Fibroblast of the conjunctiva (primary cell): ENCODE measurements at regions not wholly inside any gene's neighbourhood (a gene's known extent, or its start where the extent isn't known, plus 50 kb on each side); places are given as distances from the start of the nearest gene placed in this dataset.
A peak's percentile ranks its signal among the peaks of the same experiment; 100 is the strongest.
"Not testable (repeated sequence)": the region's sequence is repeated elsewhere in the genome, so short reads cannot be mapped to it uniquely, and the experiment has no call there.

Experiments
- DNase-seq: peaks from one replicate; pipeline ENCODE4 v3.0.0-alpha.2; 2010; ENCODE audit warnings: low read depth

DNA sequence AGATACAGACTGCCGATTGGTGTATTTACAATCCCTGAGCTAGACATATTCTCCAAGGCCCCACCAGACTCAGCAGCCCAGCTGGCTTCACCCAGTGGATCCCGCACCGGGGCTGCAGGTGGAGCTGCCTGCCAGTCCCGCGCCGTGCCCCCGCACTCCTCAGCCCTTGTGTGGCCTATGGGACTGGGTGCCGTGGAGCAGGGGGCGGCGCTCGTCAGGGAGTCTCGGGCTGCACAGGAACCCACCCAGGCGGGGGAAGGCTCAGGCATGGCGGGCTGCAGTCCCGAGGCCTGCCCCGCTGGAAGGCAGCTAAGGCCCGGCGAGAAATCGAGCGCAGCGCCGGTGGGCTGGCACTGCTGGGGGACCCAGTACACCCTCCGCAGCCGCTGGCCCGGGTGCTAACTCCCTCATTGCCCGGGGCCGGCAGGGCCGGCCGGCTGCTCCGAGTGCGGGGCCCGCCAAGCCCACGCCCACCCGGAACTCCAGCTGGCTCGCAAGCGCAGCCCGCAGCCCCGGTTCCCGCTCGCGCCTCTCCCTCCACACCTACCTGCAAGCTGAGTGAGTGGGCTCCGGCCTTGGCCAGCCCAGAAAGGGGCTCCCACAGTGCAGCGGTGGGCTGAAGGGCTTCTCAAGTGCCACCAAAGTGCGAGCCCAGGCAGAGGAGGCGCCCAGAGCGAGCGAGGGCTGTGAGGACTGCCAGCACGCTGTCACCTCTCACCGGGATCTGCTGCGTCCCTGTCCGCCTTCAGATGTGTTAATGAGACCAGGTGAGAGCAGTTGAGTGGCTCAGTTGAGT, 137.8 kb upstream of the LCORL start:
- DNase-seq: not testable (repeated sequence)

DNA sequence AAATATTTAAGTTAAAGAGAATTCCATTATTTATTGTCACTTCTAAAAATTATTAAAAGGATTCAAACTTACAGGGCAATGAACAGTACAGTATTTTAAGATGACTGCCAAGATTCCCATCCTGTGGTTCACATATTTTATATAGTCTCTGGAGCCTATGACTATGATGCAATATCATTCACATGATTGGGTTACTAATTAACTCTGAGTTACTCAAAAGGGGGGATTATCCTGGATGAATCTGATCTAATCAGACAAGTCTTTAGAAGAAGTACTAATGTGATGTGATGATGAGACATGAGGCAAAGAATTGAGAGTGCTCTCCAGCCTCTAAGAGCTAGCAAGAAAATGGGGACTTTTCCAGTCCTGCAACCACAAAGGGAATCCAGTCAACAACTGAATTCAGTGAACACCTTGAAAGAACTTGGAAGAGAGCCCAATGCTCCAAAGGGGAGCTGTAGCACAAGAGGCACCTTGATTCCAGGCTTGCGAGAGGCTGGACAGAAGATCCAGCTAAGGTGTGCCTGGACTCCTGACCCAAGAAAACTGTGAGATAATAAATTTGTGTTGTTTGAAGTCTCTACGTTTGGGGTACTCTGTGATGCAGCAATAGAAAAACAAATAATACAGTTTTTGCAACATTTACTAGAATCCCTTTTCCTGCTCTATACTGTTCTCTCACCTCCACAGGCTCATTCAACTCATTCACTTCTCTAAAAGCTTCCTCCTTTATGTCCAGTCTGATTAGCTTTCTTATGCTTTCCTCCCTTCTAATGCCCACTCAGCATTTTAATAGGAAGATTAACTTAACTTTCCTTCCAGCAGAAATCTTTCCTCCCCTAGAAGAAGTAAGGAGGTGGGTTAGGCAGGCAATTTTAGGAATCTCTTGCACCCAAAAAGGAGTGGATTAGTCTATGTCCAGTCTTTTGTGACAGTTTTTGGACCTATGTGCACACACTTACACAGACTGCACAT, 133.8 kb upstream of the LCORL start:
- DNase-seq: no peak

DNA sequence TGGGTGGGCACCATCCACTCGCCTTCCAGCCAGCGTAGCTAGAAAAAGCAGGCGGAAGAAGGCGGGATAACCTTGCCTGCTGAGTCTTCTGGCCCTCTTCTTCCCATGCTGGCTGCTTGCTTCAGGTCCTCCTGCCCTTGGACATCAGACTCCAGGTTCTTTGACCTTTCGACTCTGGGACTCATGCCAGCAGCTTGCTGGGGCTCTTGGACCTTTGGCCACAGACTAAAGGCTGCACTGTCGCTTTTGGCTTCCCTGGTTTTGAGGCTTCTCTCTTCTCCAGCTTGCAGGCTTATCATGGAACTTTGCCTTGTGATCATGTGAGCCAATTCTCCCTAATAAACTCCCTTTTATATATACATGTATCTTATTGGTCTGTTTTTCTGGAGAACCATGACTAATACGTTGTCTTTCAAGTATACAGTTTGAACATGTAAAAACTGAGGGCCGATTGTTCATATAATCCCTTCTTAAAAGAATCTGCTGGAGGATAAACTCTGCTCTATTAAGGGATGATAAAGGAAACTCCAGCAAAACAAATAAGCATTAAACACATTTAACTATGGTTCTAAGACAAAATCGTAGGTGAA, 116.6 kb upstream of the LCORL start:
- DNase-seq: no peak

DNA sequence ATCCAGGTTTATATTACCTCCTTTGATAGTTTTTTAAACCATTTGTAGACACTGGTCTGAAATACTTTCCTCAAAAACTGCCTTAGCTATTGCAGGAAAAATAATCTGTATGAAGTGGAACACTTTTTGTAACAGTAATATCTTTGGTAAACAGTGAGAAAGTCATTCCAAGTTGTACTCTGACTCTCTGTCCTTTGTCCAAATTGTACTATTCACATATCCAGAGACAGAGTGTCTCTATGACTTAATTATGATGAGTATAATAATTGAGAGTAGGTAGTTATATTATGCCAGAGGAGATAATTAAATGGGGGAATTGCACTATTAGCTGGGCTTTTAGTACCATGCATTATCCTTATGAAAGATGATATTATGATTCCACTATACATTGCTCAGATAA, 112.6 kb upstream of the LCORL start:
- no peak for DNase-seq

DNA sequence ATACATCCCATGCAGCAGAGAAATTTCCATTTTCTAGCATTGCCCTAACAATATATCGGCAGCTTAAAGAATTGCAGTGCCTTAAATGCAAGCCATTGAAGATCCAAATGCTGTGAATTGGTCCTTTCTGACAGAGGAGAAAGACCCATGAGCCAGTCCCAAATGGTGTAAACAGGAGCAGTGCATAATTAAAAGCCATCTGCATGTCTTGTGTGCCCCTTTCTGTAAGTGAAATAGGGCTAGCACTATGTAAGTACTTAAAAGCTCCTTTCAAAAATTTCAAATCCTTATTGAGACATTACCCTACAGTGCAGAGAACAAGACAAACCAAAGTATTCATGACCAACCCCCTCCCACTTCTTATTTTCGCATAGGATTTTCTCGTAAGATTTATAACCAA, 108.7 kb upstream of the LCORL start:
- no peak for DNase-seq

DNA sequence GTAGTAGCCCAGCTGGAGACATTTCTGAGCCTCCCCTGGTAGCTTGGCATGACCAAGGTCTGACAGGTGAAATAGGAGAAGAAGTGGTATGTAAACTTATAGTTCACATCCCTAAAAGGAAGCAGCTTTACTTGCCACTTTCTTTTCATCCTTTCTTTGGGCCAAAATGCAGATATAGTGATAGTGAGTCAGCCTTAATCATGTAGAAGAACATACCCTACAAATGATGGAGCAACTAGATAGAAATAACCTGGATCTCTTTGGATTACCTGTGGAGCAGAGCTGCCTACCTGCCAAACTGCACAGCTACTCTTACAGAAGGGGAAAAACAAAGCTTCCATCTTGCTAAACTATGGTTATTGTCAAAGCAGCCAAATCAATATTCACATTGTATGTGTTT, 106.7 kb upstream of the LCORL start:
- no peak for DNase-seq

DNA sequence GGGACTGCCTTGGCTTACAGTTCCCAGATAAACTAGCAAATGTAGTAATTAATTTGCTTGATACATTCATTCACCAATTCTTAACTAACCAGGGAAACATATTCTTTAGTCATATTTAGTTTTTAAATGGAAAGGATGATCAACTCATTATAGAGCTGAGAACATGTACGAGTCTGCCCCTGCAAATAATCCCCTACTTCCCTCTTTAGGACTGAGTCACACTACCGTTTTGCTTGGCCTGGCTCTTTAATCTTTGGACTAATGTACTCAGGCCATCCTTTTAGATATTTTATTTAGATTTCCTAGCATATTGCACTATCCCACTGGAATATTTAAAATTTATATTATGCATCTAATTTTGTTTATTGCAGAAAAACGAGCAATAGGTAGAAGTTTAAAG, 105.5 kb upstream of the LCORL start:
- DNase-seq: no peak

DNA sequence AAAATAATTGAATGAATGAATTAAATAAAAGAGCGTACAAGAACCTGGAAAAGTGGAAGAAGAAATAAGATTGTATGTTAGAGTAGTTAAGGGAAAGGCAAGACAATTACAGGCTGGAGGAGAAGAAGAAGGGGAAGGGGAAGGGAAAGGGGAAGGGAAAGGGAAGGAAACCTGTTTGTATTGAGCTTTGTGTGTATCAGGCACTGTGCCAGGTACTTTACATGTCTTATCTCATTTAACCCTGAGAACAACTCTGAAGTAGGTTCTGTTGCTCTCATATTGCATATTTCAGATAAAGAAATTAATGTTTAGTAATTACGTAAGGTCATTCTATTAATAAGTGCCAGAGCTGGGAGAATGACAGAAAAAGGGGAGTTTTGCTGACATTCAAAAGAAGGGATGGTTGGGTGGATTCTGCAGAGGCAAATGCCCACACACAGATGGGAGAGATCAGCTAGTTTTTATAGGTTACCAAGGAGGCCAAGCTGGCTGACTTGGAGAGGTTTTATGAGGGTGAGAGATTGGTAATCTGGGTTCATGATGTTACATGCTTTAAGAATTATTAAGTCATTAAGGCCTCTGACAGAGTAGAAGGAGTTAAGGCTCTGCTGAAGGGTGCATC, 92.3 kb upstream of the LCORL start:
- no peak for DNase-seq

DNA sequence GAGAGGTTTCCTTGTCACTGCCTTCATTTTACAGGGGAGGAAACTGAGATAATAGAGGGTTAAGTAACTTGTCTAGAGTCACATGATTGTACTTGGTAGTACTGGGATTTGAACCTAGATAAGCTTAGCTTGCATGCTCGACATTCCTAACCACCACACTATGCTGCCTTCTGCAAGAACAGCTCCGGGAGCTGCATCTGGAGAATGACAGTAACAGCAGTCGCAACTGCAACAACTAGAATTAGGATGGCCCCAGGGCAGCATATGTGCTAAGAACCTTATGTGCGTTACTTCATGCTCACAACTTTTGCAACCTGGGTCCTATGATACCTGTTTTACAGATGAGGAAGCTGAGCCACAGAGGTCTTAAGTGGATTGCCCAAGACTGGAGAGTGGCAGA, 89.5 kb upstream of the LCORL start:
- DNase-seq: no peak

DNA sequence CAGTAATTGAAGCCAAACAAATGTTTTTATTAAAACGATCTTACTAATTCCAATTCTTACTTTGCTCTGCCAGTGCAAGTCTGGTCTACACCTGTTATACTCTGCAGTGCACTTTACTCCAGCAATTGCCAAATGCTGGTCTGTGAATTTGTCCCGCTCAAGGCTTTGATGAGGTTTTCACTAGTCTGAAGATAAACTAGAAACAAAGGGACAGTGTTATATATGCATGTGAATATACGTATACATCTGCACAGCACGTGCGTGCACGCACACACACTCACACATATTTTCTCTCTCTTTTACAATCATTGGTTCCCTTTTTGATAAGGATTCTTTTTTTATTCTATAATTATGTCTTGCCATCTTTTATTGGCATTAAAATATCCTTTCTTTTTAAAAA, 88.5 kb upstream of the LCORL start:
- DNase-seq: no peak

DNA sequence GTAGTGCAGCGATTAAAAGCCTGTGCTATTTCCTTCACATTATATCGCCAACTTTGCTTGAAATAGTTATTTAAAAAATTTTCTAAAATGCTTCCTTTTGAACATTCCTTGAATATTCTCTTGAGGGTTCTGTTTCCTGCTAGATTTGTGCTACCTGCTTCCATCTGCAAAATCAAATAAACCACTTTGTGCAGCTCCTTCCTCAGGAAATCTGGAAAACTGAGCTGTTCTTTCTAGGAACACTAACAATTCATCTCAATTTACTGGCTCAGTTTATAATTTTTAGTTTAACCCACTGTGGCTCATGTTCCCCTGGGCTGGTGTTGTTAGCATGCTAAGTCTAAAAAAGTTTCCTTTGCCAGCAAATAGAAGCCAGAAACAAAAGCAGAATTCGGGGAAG, 88.1 kb upstream of the LCORL start:
- DNase-seq: no peak

DNA sequence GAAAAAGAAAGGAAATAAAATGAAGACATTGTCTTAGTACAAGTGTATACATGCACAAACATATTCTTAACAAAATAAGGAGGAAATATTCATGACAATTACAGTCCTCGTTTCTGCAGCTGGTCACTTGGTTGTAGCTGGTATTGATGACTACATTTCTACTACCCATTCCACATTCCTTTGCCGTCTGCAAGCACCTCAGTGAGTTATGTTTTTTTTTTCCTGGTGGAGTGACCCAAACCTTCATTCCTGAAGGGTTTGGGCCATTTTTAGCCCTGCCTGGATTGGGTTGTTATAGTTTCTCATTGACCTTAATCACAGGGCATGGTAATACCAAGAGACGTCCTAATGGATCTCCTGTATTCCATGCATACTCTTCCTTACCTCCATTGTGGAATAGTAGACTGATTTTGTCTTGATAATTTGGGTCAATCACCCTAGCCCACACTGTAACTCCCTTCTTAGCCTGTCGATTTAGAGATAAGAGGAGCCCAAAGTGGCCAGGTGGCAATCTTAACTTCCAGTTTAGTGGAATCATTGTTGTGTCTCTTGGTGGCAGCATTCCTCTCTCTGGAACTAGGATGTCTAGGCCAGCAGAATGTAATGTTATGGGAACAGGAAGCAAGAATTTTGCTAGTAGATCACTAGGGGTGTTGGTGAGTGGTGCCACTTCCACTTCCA, 86.4 kb upstream of the LCORL start:
- not testable (repeated sequence) for DNase-seq

DNA sequence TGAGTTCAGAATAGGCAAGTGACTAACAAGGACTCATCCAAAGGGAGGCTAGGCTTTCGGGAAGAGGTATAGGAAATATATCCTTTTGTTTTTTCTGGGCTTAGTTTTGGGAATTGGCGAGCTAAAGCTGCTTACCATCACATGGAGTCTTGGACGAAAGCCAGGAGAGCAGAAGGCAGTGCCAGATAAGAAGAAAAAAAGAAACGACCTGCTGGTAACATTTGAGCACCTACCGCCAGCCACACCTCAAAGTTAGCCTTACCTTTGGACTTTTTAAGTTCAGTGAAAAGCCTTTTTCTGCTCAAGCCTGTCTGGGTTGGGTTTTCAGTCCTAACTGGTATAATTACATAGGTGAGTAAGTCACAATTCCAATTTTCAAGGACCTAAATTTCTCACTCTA, 85.1 kb upstream of the LCORL start:
- no peak for DNase-seq

DNA sequence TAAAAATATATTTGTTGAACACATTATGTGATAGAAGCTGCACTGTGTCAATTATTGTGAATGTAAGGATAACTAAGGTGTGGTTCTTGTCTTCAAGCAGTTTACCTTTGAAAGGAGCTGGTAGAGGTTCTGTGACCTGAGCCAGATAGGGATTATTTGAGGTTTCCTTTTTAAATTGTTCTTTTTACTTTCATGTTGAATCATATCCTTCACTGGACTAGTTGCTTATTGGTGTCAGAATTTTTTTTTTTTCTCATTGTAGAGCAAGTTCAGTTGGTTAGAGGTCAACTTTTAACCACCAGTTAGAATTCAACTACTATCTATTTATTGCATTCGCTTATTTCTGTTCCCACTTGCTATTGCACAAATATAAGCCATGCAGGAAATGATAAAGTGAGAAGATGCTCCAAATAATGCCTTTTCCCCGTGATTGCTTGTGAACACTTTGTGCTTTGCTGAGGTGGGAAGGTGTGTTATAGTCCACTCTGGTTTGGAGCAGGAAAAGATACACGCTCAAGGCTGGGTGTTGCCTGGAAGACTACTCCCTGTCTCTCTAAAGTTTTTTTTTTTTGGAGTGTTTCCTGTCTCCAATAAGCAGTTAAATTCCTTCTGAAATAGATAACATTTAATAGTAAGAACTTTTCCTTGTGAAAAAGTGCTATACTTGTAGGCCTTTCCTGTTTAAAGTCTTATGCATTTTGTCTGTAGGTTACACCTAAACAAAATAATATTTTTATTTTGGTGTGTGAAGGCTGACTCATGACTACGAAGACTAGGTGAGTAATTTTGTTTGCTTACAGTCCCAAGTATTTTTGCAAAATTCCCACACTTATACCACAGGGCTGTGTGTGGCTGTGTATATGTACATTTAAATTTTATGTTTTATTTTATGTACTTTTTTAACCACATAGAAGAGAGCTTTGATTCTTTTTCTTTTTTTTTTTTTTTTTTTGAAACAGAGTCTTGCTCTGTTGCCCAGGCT, 83.8 kb upstream of the LCORL start:
- no peak for DNase-seq

DNA sequence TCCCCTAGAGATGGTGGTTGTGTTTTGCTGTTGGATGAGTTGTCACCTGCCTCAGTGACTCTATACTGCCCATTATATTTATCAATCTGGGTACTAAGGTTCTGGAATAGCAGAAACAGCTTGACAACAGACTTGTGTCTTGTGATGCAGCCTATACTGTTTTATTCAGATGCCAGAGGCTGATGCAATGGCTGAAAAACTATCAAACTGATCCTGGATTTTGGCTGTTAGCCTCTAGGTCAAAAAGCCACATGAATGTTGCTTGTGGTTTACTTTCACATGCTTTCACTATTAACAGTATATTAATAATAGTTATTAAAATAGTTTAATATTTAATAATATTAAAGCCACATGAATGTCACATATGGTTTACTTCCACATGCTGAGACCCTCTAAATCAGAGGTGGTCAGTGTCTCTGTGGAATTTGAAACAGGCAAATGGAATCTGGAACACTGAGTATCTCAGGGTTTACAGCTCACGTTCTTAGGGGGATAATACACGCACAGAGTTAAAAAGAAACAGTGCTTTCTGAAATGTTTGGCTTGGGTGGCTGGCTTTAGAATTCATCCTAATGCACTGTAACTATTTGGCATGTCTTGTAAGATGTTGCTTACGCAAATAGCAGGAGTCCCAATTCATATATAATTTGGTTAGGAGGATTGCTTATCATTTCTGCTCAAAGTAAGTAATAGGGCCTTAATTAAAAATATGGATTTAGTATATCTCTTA, 82.5 kb upstream of the LCORL start:
- peak; percentile 70 for DNase-seq

DNA sequence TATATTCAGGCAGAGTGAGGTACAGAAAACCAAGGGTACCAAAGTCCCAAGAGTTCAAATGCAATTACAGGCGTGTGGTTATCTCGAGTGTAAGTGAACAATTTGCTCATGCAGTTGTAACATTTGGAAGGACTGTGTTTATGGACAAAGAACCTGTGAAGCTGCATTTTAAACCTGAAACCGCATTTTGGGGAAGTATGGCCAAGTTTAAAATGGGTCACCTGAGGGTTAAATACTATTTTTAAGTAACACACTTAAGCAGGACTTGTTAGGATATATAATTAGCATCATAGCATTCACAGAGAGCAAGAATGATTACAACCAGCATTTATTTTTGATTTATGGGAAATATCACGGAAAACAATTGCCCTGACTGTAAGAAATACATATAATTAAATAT, 79.1 kb upstream of the LCORL start:
- no peak for DNase-seq

DNA sequence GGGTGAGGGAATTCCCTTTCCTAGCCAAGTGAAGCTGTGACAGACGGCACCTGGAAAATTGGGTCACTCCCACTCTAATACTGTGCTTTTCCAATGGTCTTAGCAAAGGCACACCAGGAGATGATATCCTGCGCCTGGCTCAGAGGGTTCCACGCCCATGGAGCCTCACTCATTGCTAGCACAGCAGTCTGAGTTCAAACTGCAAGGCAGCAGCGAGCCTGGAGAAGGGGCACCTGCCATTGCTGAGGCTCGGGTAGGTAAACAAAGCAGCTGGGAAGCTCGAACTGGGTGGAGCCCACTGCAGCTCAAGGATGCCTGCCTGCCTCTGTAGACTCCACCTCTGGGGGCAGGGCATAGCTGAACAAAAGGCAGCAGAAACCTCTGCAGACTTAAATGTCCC, 68.9 kb upstream of the LCORL start:
- DNase-seq: not testable (repeated sequence)

DNA sequence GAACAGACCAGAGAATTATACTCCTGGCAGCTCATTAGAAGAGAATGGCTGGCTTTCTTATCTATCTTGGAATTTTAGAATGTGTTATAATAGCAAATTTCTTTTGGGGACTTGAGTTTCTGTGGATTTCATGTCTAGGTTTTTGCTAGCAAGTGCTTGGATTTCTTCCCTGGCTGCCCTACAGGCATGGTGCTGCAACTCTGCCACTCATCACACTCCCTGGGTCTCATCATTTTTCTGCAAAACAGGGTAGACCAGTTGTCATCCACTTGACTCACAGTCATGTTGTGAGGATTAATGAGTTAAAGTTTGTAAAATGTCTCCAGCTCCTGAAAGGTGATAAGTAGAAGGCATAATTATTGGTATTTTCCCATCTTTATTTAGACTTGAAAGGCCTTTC, 60.7 kb upstream of the LCORL start:
- DNase-seq: no peak

DNA sequence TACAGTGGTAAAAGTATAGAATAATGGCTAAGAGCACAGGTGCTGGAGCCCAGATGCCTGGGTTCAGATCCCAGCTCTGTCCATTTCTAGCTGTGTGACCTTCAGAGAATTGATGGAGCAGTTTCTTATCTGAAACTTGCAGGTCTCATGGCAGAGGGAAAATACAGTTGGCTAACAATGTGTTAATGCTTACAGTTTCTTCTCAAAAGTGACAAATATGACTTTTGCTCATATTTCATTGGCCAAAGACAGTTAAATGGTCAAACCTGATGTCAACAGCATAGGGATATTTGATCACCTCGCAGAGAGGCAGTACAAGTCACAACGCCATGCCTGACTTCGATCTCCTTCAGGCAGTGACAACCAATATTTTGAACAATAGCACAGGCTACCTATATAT, 60.2 kb upstream of the LCORL start:
- no peak for DNase-seq

DNA sequence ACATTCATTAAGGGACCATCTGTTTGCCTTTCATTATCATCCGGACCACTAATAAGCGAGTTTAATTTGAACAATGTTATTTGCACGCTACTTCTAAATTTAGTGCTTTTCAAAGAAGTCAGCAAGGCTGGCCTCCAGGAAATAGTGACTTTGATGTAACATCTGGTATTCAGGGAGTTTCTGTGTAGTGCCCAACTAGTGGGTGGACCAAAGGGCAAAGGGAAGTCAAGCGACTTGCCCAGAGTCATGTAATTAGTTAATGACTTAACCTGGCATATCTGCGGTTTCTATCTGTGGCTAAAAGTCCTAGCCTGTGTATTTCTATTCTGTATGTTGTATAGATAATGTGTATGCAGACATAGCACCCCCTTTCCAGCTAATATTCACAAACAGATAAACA, 56.3 kb upstream of the LCORL start:
- DNase-seq: no peak
